Neural progenitor cell (in vitro differentiated cells): ENCODE measurements at regions not wholly inside any gene's neighbourhood (a gene's known extent, or its start where the extent isn't known, plus 50 kb on each side); places are given as distances from the start of the nearest gene placed in this dataset.

Source experiments
- CTCF ChIP-seq: fragments of 200-600 bp; sonication (generic); IDR thresholded peaks from 2 replicates; pipeline ENCODE4 v1.5.1; 2017; ENCODE audit warnings: antibody characterized with exemption, mild to moderate bottlenecking
- EZH2 ChIP-seq: fragments of 200-600 bp; sonication (generic); IDR thresholded peaks from 2 replicates; pipeline ENCODE4 v1.6.1; 2017; ENCODE audit warnings: antibody characterized with exemption, mild to moderate bottlenecking, moderate library complexity
- EZH2phosphoT487 ChIP-seq: fragments of 200-600 bp; sonication (generic); IDR thresholded peaks from 2 replicates; pipeline ENCODE4 v1.6.1; 2017; ENCODE audit warnings: antibody characterized with exemption

GRCh38 chrX:22800360-22800759 lies 199.4 kb upstream of the DDX53 start:
- TF ChIP-seq CTCF (no peak), EZH2 (no peak), EZH2phosphoT487 (no peak)
